ENCODE measurements at regions not wholly inside any gene's neighbourhood (a gene's known extent, or its start where the extent isn't known, plus 50 kb on each side); places are given as distances from the start of the nearest gene placed in this dataset.

DNA sequence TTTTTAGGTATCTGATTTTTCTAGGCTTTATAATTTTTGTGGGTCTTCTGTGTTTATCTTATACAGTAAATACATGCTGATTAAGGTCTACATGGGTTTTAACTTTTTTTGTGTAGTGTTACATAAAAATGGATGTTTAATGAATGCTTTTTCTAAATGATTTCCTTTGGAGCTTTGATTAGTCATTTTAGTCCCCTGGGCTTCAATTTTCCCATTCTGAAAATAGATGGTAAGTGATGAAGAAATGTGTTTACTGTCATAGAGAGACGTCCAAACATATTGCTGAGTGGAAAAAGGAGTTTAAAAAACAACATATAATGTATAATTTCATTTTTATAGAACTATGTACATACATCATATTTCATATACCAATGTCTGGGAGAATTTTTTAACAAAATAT, 140.9 kb upstream of the HMCN1 start:
- TF ChIP-seq, protein P1, sequence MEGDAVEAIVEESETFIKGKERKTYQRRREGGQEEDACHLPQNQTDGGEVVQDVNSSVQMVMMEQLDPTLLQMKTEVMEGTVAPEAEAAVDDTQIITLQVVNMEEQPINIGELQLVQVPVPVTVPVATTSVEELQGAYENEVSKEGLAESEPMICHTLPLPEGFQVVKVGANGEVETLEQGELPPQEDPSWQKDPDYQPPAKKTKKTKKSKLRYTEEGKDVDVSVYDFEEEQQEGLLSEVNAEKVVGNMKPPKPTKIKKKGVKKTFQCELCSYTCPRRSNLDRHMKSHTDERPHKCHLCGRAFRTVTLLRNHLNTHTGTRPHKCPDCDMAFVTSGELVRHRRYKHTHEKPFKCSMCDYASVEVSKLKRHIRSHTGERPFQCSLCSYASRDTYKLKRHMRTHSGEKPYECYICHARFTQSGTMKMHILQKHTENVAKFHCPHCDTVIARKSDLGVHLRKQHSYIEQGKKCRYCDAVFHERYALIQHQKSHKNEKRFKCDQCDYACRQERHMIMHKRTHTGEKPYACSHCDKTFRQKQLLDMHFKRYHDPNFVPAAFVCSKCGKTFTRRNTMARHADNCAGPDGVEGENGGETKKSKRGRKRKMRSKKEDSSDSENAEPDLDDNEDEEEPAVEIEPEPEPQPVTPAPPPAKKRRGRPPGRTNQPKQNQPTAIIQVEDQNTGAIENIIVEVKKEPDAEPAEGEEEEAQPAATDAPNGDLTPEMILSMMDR (IDR thresholded peaks at IDR 0.05; ENCODE audit: borderline replicate concordance, extremely low read depth, low read length, poor library complexity, severe bottlenecking) = no peak
- no peak for TF ChIP-seq EZH2 (IDR thresholded peaks at IDR 0.05; ENCODE audit: borderline replicate concordance, low read depth, low read length, severe bottlenecking)
